HepG2 (cell line): ENCODE measurements at regions not wholly inside any gene's neighbourhood (a gene's known extent, or its start where the extent isn't known, plus 50 kb on each side); places are given as distances from the start of the nearest gene placed in this dataset.

Experiments used
- ATAC-seq: fragments of 200-7000 bp; cut with Tn5 transposase; 3 replicates; pipeline ENCODE4 v1.9.1; 2020; ENCODE audit warnings: mild to moderate bottlenecking, moderate library complexity
- BruUV-seq: library from RNA; stranded (reverse); fragments of 400-500 nt; replicated peaks from 2 replicates; lab custom pipeline; 2021; lab: Mats Ljungman, UMichigan
- CTCF ChIA-PET: fragments of 300-600 bp; formaldehyde crosslinking; extraction: SDS; loops from one replicate; lab custom pipeline; 2021; ENCODE audit warnings: low total read pairs, inconsistent platforms, low intra/inter-chr PET ratio; lab: Yijun Ruan, JAX
- POLR2A ChIA-PET: fragments of 350-600 bp; sonication (Branson Sonifier 250); formaldehyde crosslinking; loops from one replicate; lab custom pipeline; 2020; ENCODE audit warnings: antibody characterized with exemption, inconsistent platforms; lab: Yijun Ruan, JAX
- DNase-seq: peaks from one replicate; pipeline ENCODE4 v3.0.0-alpha.2; 2015; ENCODE audit warnings: low spot score
- FAIRE-seq: peaks from 3 replicates; lab custom pipeline; 2011; peaks lifted over from hg19 to GRCh38; lab: Jason Lieb, UNC
- H2AFZ ChIP-seq: one replicate; pipeline ENCODE4 v1.6.1; 2011; ENCODE audit warnings: low read length, inconsistent platforms
- H3K27ac ChIP-seq: fragments of 300-600 bp; 3 replicates; pipeline ENCODE4 v1.8.0; 2011; ENCODE audit warnings: mixed run types, mild to moderate bottlenecking, mixed read lengths, low read length, inconsistent platforms; ENCODE audit not compliant: insufficient read depth; ENCODE audit errors: extremely low read length
- H3K27me3 ChIP-seq, 2 experiments: fragments of 200-600 bp in 1 of 2; 2 replicates in 1 of 2; 3 replicates in 1 of 2; pipeline versions ENCODE4 v1.6.0 to v1.8.0; 2011; ENCODE audit warnings: low read length in 2 of 2, mild to moderate bottlenecking in 2 of 2, moderate library complexity in 2 of 2, inconsistent platforms in 1 of 2; ENCODE audit not compliant: insufficient read depth in 2 of 2, control insufficient read depth in 1 of 2
- H3K36me3 ChIP-seq, 2 experiments: fragments of 200-600 bp in 1 of 2; replicated peaks in 1 of 2; 2 replicates in 1 of 2; 3 replicates in 1 of 2; pipeline versions ENCODE4 v1.5.1 to v1.8.0; 2011; ENCODE audit warnings: low read length in 2 of 2, inconsistent platforms in 1 of 2; ENCODE audit not compliant: insufficient read depth in 2 of 2, control insufficient read depth in 1 of 2
- H3K4me1 ChIP-seq: 2 replicates; pipeline ENCODE4 v1.5.1; 2012; ENCODE audit warnings: low read length, inconsistent platforms; ENCODE audit not compliant: insufficient read depth
- H3K4me2 ChIP-seq: 2 replicates; pipeline ENCODE4 v1.6.0; 2011; ENCODE audit warnings: low read depth, low read length, inconsistent platforms
- H3K4me3 ChIP-seq, 3 experiments: fragments of 200-600 bp in 1 of 3; sonication (generic), shearing (Covaris generic) in 1 of 3; replicated peaks in 1 of 3; 2 replicates each; pipeline ENCODE4 v1.5.1; 2011 to 2016; ENCODE audit warnings: low read length in 3 of 3, inconsistent platforms in 2 of 3, low read depth in 2 of 3, mild to moderate bottlenecking in 2 of 3, control low read depth in 1 of 3, mixed read lengths in 1 of 3; ENCODE audit not compliant: insufficient read depth in 1 of 3
- H3K79me2 ChIP-seq: one replicate; pipeline ENCODE4 v1.6.1; 2011; ENCODE audit warnings: low read length, inconsistent platforms; ENCODE audit not compliant: insufficient read depth
- H3K9ac ChIP-seq: 2 replicates; pipeline ENCODE4 v1.6.0; 2011; ENCODE audit warnings: mild to moderate bottlenecking, low read depth, low read length, inconsistent platforms; ENCODE audit not compliant: insufficient read depth
- H3K9me3 ChIP-seq: 2 replicates; pipeline ENCODE4 v1.5.1; 2012; ENCODE audit warnings: mild to moderate bottlenecking, low read length
- H4K20me1 ChIP-seq: 2 replicates; pipeline ENCODE4 v1.6.0; 2011; ENCODE audit warnings: inconsistent platforms, mild to moderate bottlenecking, low read length, moderate library complexity; ENCODE audit not compliant: insufficient read depth
- BCL3 ChIP-seq: sonication (generic); formaldehyde crosslinking; IDR thresholded peaks from 2 replicates; pipeline ENCODE4 v1.5.1; 2020; ENCODE audit warnings: mild to moderate bottlenecking, missing genetic modification reagents, moderate library complexity
- MTERF4 ChIP-seq: sonication (generic); formaldehyde crosslinking; IDR thresholded peaks from 2 replicates; pipeline ENCODE4 v1.8.0; 2023; ENCODE audit warnings: mild to moderate bottlenecking, missing genetic modification reagents
- MTF2 ChIP-seq: sonication (generic); formaldehyde crosslinking; IDR thresholded peaks from 2 replicates; pipeline ENCODE4 v1.5.0; 2020; ENCODE audit warnings: missing genetic modification reagents, borderline replicate concordance
- TIGD3 ChIP-seq: sonication (generic); formaldehyde crosslinking; IDR thresholded peaks from 2 replicates; pipeline ENCODE4 v1.5.1; 2020; ENCODE audit warnings: mild to moderate bottlenecking, missing genetic modification reagents, borderline replicate concordance
- ZBED4 ChIP-seq: sonication (generic); formaldehyde crosslinking; IDR thresholded peaks from 2 replicates; pipeline ENCODE4 v1.4.0; 2020; ENCODE audit warnings: missing genetic modification reagents, borderline replicate concordance
- ZFP41 ChIP-seq: sonication (generic); formaldehyde crosslinking; IDR thresholded peaks from 2 replicates; pipeline ENCODE4 v1.4.0; 2020; ENCODE audit warnings: mild to moderate bottlenecking, missing genetic modification reagents, borderline replicate concordance
- ZNF335 ChIP-seq: sonication (generic); formaldehyde crosslinking; IDR thresholded peaks from 2 replicates; pipeline ENCODE4 v1.4.0; 2020; ENCODE audit warnings: missing genetic modification reagents
- ZNF343 ChIP-seq: sonication (generic); formaldehyde crosslinking; IDR thresholded peaks from 2 replicates; pipeline ENCODE4 v1.4.0; 2020; ENCODE audit warnings: mild to moderate bottlenecking, missing genetic modification reagents
- ZNF354B ChIP-seq: sonication (generic); formaldehyde crosslinking; IDR thresholded peaks from 2 replicates; pipeline ENCODE4 v1.8.0; 2022; ENCODE audit warnings: mild to moderate bottlenecking, missing genetic modification reagents
- ZSCAN9 ChIP-seq: IDR thresholded peaks from 2 replicates; pipeline ENCODE4 v1.6.1; 2016; ENCODE audit warnings: borderline replicate concordance
- WGBS: methylation state at CpG from one replicate; pipeline ENCODE4 v1.1.6; 2017; ENCODE audit warnings: low lambda C conversion rate; 5-methylcytosine and 5-hydroxymethylcytosine counted together
- in situ Hi-C: cut with HindIII; loops from 2 replicates; pipeline ENCODE4 v1.10.0; 2017; ENCODE audit warnings: low pct_unique_long_range_greater_than_20kb; ENCODE audit not compliant: extremely low pct_ligation_motif_present
- intact Hi-C: fragments of 100-400 bp; cut with micrococcal nuclease; formaldehyde crosslinking; loops from one replicate; pipeline ENCODE4 v1.10.0; 2022; ENCODE audit not compliant: unreplicated experiment

- Histone ChIP-seq H3K27ac (no peak overlapping the region), H3K4me1 (no peaks in the 10 kb centered on the region), H3K36me3 (no peaks in the 10 kb centered on the region), H4K20me1 (no peaks in the 10 kb centered on the region), H3K4me2 (no peak overlapping the region), H3K9ac (no peak overlapping the region), H2AFZ (no peak overlapping the region), H3K27me3 (no peaks in the 10 kb centered on the region), H3K79me2 (no peaks in the 10 kb centered on the region), H3K9me3 (peaks cover 11% of the 10 kb centered on the region), H3K4me3 (no peak overlapping the region)
- DNase-seq (no peak), ATAC-seq (no peak), FAIRE-seq (no peak)
- POLR2A ChIA-PET: no interaction called here
- BruUV-seq: no TSS peak
- WGBS: 17% methylated on average over 5 of the region's 5 CpGs
- CTCF ChIA-PET: no interaction called here
- intact Hi-C loops: no loop called here
- TF ChIP-seq TIGD3 (no peak), ZSCAN9 (no peak), ZBED4 (no peak), ZNF354B (CRISPR knock-in tag) (no peak), ZFP41 (CRISPR knock-in tag) (no peak), MTF2 (no peak), ZNF335 (no peak), ZNF343 (CRISPR knock-in tag) (no peak), MTERF4 (CRISPR knock-in tag) (no peak), BCL3 (CRISPR knock-in tag) (no peak)
- in situ Hi-C loops: no loop called here
Measured at GRCh38 chr4:155122382-155122781, 86.1 kb upstream of the NPY2R start.
